HG02973 (cell line): ENCODE measurements at regions not wholly inside any gene's neighbourhood (a gene's known extent, or its start where the extent isn't known, plus 50 kb on each side); places are given as distances from the start of the nearest gene placed in this dataset.

ENCODE experiments used
- ATAC-seq: cut with Tn5 transposase; IDR thresholded peaks from one replicate; pipeline ENCODE4 v1.9.1; 2021; ENCODE audit warnings: moderate library complexity; ENCODE audit not compliant: unreplicated experiment

- no peak for ATAC-seq
Observed at GRCh38 chr18:30106356-30106755, 936.2 kb downstream of the DSC3 start.

- no peak for ATAC-seq
Observed at GRCh38 chr18:30103881-30104280, 938.7 kb downstream of the DSC3 start.

- no peak for ATAC-seq
Observed at GRCh38 chr18:30096796-30097195, 945.7 kb downstream of the DSC3 start.

- ATAC-seq: no peak
Observed at GRCh38 chr18:30094556-30094955, 948.0 kb downstream of the DSC3 start.

- no peak for ATAC-seq
Observed at GRCh38 chr18:30093376-30093775, 949.2 kb downstream of the DSC3 start.

- no peak for ATAC-seq
Observed at GRCh38 chr18:30088238-30089015, 954.1 kb downstream of the DSC3 start.

- no peak for ATAC-seq
Observed at GRCh38 chr18:30086351-30086750, 956.2 kb downstream of the DSC3 start.

- no peak for ATAC-seq
Observed at GRCh38 chr18:30081122-30081521, 961.4 kb downstream of the DSC3 start.

- ATAC-seq: no peak
Observed at GRCh38 chr18:30072609-30073385, 969.7 kb downstream of the DSC3 start.

- no peak for ATAC-seq
Observed at GRCh38 chr18:30066288-30066687, 976.3 kb downstream of the DSC3 start.

GRCh38 chr18:30057398-30057797 lies 985.1 kb downstream of the DSC3 start:
- ATAC-seq: no peak

GRCh38 chr18:30056528-30056927 lies 986.0 kb downstream of the DSC3 start:
- ATAC-seq: no peak

- no peak for ATAC-seq
Observed at GRCh38 chr18:30044496-30044895, 998.0 kb downstream of the DSC3 start.

- no peak for ATAC-seq
Observed at GRCh38 chr18:30039201-30039600, 1003.3 kb downstream of the DSC3 start.

GRCh38 chr18:30034818-30035217 lies 1007.7 kb downstream of the DSC3 start:
- no peak for ATAC-seq

GRCh38 chr18:30016179-30016578 lies 1026.4 kb downstream of the DSC3 start:
- ATAC-seq: no peak

- no peak for ATAC-seq
Observed at GRCh38 chr18:30004965-30005364, 1037.6 kb downstream of the DSC3 start.

GRCh38 chr18:29982218-29982617 lies 1060.3 kb downstream of the DSC3 start:
- ATAC-seq: no peak

GRCh38 chr18:29979881-29980280 lies 1062.7 kb downstream of the DSC3 start:
- no peak for ATAC-seq

- ATAC-seq: no peak
Observed at GRCh38 chr18:29969876-29970275, 1072.7 kb downstream of the DSC3 start.

- no peak for ATAC-seq
Observed at GRCh38 chr18:29962579-29962978, 1080.0 kb downstream of the DSC3 start.

GRCh38 chr18:29960539-29960938 lies 1082.0 kb downstream of the DSC3 start:
- no peak for ATAC-seq
